ENCODE measurements at regions not wholly inside any gene's neighbourhood (a gene's known extent, or its start where the extent isn't known, plus 50 kb on each side); places are given as distances from the start of the nearest gene placed in this dataset.

DNA sequence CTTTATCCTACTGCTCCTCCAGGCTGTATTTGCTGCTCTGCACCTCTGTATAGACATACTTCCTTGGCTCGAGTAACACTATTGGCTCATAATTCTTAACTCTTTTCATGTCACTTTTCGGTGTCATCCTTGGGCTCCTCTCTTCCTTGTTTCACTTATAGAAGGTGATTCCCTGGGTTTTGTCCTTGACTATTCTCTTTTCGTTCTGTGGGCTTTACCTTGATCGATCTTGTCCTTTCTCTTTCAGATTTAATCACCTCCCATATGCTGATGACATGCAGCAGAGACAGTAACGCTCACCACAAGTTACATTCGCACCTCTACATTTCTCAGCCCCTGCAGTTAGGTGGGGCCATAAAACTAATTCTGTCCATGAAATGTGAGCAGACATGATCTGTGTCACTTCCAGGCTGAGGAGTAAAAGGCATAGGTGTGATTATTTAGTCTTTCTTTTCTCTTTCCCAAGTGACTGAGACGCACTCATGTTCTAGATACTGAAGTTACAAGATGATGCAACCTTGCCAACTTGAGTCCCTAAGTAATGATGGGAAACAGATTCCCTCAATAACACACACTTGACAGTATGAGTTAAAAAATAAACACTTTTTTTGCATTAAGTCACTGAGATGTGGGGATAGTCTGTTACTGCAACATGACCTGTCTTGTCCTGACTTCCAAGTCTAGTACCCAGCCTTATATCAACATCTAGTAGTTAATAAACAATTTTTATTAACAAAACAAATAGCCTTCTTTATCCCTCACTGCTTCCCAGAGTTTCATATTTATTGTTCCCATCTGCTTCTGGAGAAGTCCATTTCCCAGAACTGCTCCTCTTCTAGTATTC, 49.9 kb upstream of the HAO2 start:
- Histone ChIP-seq H3K4me3 (ENCODE audit: low read length) (no peak overlapping the region), H3K9me3 (ENCODE audit: low read length) (no peaks in the 10 kb centered on the region), H3K27me3 (ENCODE audit: insufficient read depth, low read length) (no peaks in the 10 kb centered on the region), H3K36me3 (ENCODE audit: insufficient read depth, low read length) (no peaks in the 10 kb centered on the region), H2AFZ (ENCODE audit: low read depth, low read length) (no peak overlapping the region), H3K4me1 (ENCODE audit: insufficient read depth, low read length) (no peaks in the 10 kb centered on the region)
